H1 (cell line): ENCODE measurements at regions not wholly inside any gene's neighbourhood (a gene's known extent, or its start where the extent isn't known, plus 50 kb on each side); places are given as distances from the start of the nearest gene placed in this dataset.

Experiments
- CTCF ChIA-PET: fragments of 300-600 bp; sonication (Branson Sonifier 250); formaldehyde crosslinking; loops from one replicate; lab custom pipeline; 2021; ENCODE audit not compliant: partially characterized antibody; lab: Charles Lee
- POLR2A ChIA-PET: fragments of 300-600 bp; sonication (Branson Sonifier 250); formaldehyde crosslinking; loops from one replicate; lab custom pipeline; 2021; ENCODE audit warnings: inconsistent platforms; ENCODE audit not compliant: partially characterized antibody; lab: Charles Lee
- DNase-seq, 2 experiments: peaks; one replicate each; pipeline versions ENCODE4 v3.0.0 to v3.0.0-alpha.2; 2010 to 2022; ENCODE audit warnings: low spot score in 2 of 2, low read depth in 1 of 2, mixed read lengths in 1 of 2
- FAIRE-seq: peaks from 2 replicates; lab custom pipeline; 2011; peaks lifted over from hg19 to GRCh38; lab: Jason Lieb, UNC
- H2AFZ ChIP-seq: 2 replicates; pipeline ENCODE4 v1.8.1; 2012; ENCODE audit warnings: low read length, inconsistent platforms
- H2AK5ac ChIP-seq: 2 replicates; pipeline ENCODE4 v1.6.1; 2013; ENCODE audit warnings: low read depth, low read length
- H2BK120ac ChIP-seq: replicated peaks from 2 replicates; pipeline ENCODE3; 2013; ENCODE audit warnings: low read depth, low read length, inconsistent platforms
- H2BK12ac ChIP-seq: 2 replicates; pipeline ENCODE4 v1.6.1; 2013; ENCODE audit warnings: low read depth, low read length
- H2BK15ac ChIP-seq: 2 replicates; pipeline ENCODE4 v1.6.1; 2013; ENCODE audit warnings: low read length
- H2BK20ac ChIP-seq: 2 replicates; pipeline ENCODE4 v1.6.1; 2013; ENCODE audit warnings: low read length
- H2BK5ac ChIP-seq: 2 replicates; pipeline ENCODE4 v1.6.1; 2013; ENCODE audit warnings: low read depth, low read length
- H3K14ac ChIP-seq: 2 replicates; pipeline ENCODE4 v1.6.1; 2013; ENCODE audit warnings: inconsistent platforms; ENCODE audit not compliant: insufficient read length
- H3K18ac ChIP-seq: 2 replicates; pipeline ENCODE4 v1.6.1; 2013; ENCODE audit warnings: low read length; ENCODE audit errors: extremely low read depth
- H3K23ac ChIP-seq: 2 replicates; pipeline ENCODE4 v1.6.1; 2013; ENCODE audit warnings: inconsistent platforms; ENCODE audit not compliant: insufficient read length
- H3K23me2 ChIP-seq: 2 replicates; pipeline ENCODE4 v1.6.1; 2013; ENCODE audit warnings: low read depth, low read length
- H3K27ac ChIP-seq: 2 replicates; pipeline ENCODE4 v1.6.1; 2011; ENCODE audit warnings: low read depth, low read length, inconsistent platforms
- H3K27me3 ChIP-seq, 4 experiments: replicated peaks in 1 of 4; 1 replicate in 1 of 4; 2 replicates in 3 of 4; pipeline versions ENCODE4 v1.6.1 to v1.8.1; 2011 to 2013; ENCODE audit warnings: low read length in 3 of 4, mild to moderate bottlenecking in 3 of 4, inconsistent platforms in 2 of 4, mixed read lengths in 2 of 4, moderate library complexity in 1 of 4; ENCODE audit not compliant: control insufficient read depth in 3 of 4, insufficient read depth in 3 of 4; ENCODE audit errors: extremely low read depth in 1 of 4
- H3K36me3 ChIP-seq, 4 experiments: 2 replicates each; pipeline versions ENCODE4 v1.6.1 to v1.8.1; 2011 to 2013; ENCODE audit warnings: mild to moderate bottlenecking in 4 of 4, low read length in 3 of 4, moderate library complexity in 2 of 4, control low read depth in 1 of 4, inconsistent platforms in 1 of 4; ENCODE audit not compliant: insufficient read depth in 4 of 4, control insufficient read depth in 2 of 4
- H3K4ac ChIP-seq: replicated peaks from 2 replicates; pipeline ENCODE3; 2013; ENCODE audit warnings: low read length, low read depth, mixed read lengths, inconsistent platforms; ENCODE audit not compliant: insufficient read length
- H3K4me1 ChIP-seq, 4 experiments: replicated peaks in 1 of 4; 1 replicate in 1 of 4; 2 replicates in 3 of 4; pipeline versions ENCODE4 v1.6.1 to v1.8.1; 2011 to 2013; ENCODE audit warnings: low read length in 3 of 4, inconsistent platforms in 2 of 4, mixed read lengths in 1 of 4; ENCODE audit not compliant: insufficient read depth in 4 of 4, control insufficient read depth in 3 of 4
- H3K4me2 ChIP-seq, 2 experiments: 2 replicates each; pipeline versions ENCODE4 v1.6.1 to v1.8.1; 2011 to 2013; ENCODE audit warnings: low read depth in 2 of 2, low read length in 2 of 2, control low read depth in 1 of 2, inconsistent platforms in 1 of 2, mild to moderate bottlenecking in 1 of 2; ENCODE audit not compliant: insufficient read depth in 1 of 2
- H3K4me3 ChIP-seq, 4 experiments: fragments of 200-600, 300-600 bp in 1 of 4; sonication (generic), shearing (Covaris generic), sonication (Bioruptor Twin) in 1 of 4; 2 replicates each; pipeline versions ENCODE4 v1.5.1 to v1.8.1; 2011 to 2016; ENCODE audit warnings: low read length in 4 of 4, low read depth in 3 of 4, control low read depth in 2 of 4, inconsistent platforms in 2 of 4, mild to moderate bottlenecking in 2 of 4, mixed read lengths in 1 of 4, moderate library complexity in 1 of 4; ENCODE audit not compliant: insufficient read depth in 2 of 4; ENCODE audit errors: extremely low read depth in 1 of 4
- H3K56ac ChIP-seq: replicated peaks from 2 replicates; pipeline ENCODE3; 2013; ENCODE audit warnings: low read depth, mild to moderate bottlenecking, mixed read lengths, low read length, inconsistent platforms; ENCODE audit not compliant: insufficient read length
- H3K79me1 ChIP-seq: 2 replicates; pipeline ENCODE4 v1.6.1; 2013; ENCODE audit warnings: low read depth, low read length, control low read depth
- H3K79me2 ChIP-seq, 2 experiments: 2 replicates each; pipeline versions ENCODE4 v1.6.1 to v1.8.1; 2012 to 2013; ENCODE audit warnings: low read length in 2 of 2, mild to moderate bottlenecking in 2 of 2, inconsistent platforms in 1 of 2; ENCODE audit not compliant: insufficient read depth in 2 of 2, control insufficient read depth in 1 of 2
- H3K9ac ChIP-seq, 4 experiments: replicated peaks in 1 of 4; 1 replicate in 1 of 4; 2 replicates in 3 of 4; pipeline versions ENCODE4 v1.6.1 to v1.8.1; 2011 to 2013; ENCODE audit warnings: low read depth in 3 of 4, low read length in 3 of 4, control low read depth in 2 of 4, mild to moderate bottlenecking in 2 of 4, moderate library complexity in 2 of 4, inconsistent platforms in 1 of 4; ENCODE audit errors: extremely low read depth in 1 of 4
- H3K9me3 ChIP-seq, 2 experiments: 2 replicates each; pipeline versions ENCODE4 v1.6.1 to v1.8.1; 2012 to 2013; ENCODE audit warnings: mild to moderate bottlenecking in 2 of 2, moderate library complexity in 2 of 2, control low read depth in 1 of 2, inconsistent platforms in 1 of 2, low read depth in 1 of 2, low read length in 1 of 2, mixed read lengths in 1 of 2; ENCODE audit not compliant: insufficient read depth in 2 of 2
- H4K20me1 ChIP-seq, 2 experiments: replicated peaks in 1 of 2; 2 replicates each; pipeline versions ENCODE3 to v1.8.1; 2011 to 2013; ENCODE audit warnings: inconsistent platforms in 2 of 2, low read length in 2 of 2, mild to moderate bottlenecking in 1 of 2; ENCODE audit not compliant: insufficient read depth in 2 of 2, control insufficient read depth in 1 of 2
- H4K5ac ChIP-seq: 2 replicates; pipeline ENCODE4 v1.6.1; 2013; ENCODE audit warnings: low read length, low read depth, mixed read lengths, inconsistent platforms; ENCODE audit not compliant: insufficient read length
- H4K8ac ChIP-seq: 2 replicates; pipeline ENCODE4 v1.8.0; 2013; ENCODE audit warnings: mild to moderate bottlenecking, moderate library complexity, low read length, inconsistent platforms; ENCODE audit not compliant: insufficient read depth; ENCODE audit errors: extremely low read depth
- H4K91ac ChIP-seq: replicated peaks from 2 replicates; pipeline ENCODE3; 2013; ENCODE audit warnings: low read length, mixed read lengths, inconsistent platforms; ENCODE audit not compliant: insufficient read length
- ASH2L ChIP-seq: fragments of 200-600, 300-600 bp; sonication (generic); IDR thresholded peaks from one replicate; pipeline ENCODE4 v1.7.1; 2017; ENCODE audit warnings: low read length
- CBX5 ChIP-seq: fragments of 300-800, 300-1000 bp; sonication (generic); IDR thresholded peaks from 2 replicates; pipeline ENCODE4 v1.7.1; 2016; ENCODE audit warnings: antibody characterized with exemption, low read length, low read depth
- CTBP2 ChIP-seq: IDR thresholded peaks from 2 replicates; pipeline ENCODE4 v1.7.0; 2011; ENCODE audit warnings: borderline replicate concordance, mild to moderate bottlenecking, moderate library complexity, mixed read lengths, low read length; ENCODE audit not compliant: insufficient read depth, insufficient read length
- EP300 ChIP-seq, 2 experiments: IDR thresholded peaks; 1 replicate in 1 of 2; 2 replicates in 1 of 2; pipeline ENCODE4 v1.6.1; 2011 to 2012; ENCODE audit warnings: low read depth in 2 of 2, low read length in 2 of 2, mild to moderate bottlenecking in 2 of 2, borderline replicate concordance in 1 of 2, inconsistent platforms in 1 of 2, moderate library complexity in 1 of 2
- HDAC2 ChIP-seq, 2 experiments: fragments of 300-600 bp in 1 of 2; sonication (generic) in 1 of 2; IDR thresholded peaks; 2 replicates each; pipeline ENCODE4 v1.6.1; 2011 to 2012; ENCODE audit warnings: low read depth in 2 of 2, low read length in 2 of 2, mild to moderate bottlenecking in 2 of 2, moderate library complexity in 2 of 2, borderline replicate concordance in 1 of 2, inconsistent platforms in 1 of 2
- HDAC6 ChIP-seq: IDR thresholded peaks from one replicate; pipeline ENCODE4 v1.7.1; 2012; ENCODE audit warnings: low read depth, mild to moderate bottlenecking, inconsistent platforms, low read length, moderate library complexity
- KDM4A ChIP-seq: IDR thresholded peaks from one replicate; pipeline ENCODE4 v1.7.1; 2012; ENCODE audit warnings: low read depth, mild to moderate bottlenecking, moderate library complexity, low read length, inconsistent platforms; ENCODE audit not compliant: severe bottlenecking
- KDM5A ChIP-seq: fragments of 200-600 bp; IDR thresholded peaks from 2 replicates; pipeline ENCODE4 v1.7.1; 2012; ENCODE audit warnings: mild to moderate bottlenecking, low read length, inconsistent platforms, mixed read lengths
- MAX ChIP-seq: IDR thresholded peaks from 2 replicates; pipeline ENCODE4 v1.6.1; 2012; ENCODE audit warnings: inconsistent platforms
- NRF1 ChIP-seq: IDR thresholded peaks from 2 replicates; pipeline ENCODE4 v1.6.1; 2011; ENCODE audit warnings: mild to moderate bottlenecking, low read depth, low read length, improper control_type of control experiment
- POLR2A ChIP-seq, 2 experiments: IDR thresholded peaks; 1 replicate in 1 of 2; 2 replicates in 1 of 2; pipeline ENCODE4 v1.6.1; 2011; ENCODE audit warnings: low read depth in 2 of 2, low read length in 2 of 2, mild to moderate bottlenecking in 2 of 2; ENCODE audit errors: control extremely low read depth in 1 of 2
- RXRA ChIP-seq: IDR thresholded peaks from 2 replicates; pipeline ENCODE4 v1.6.1; 2011; ENCODE audit warnings: low read depth, mild to moderate bottlenecking, low read length, moderate library complexity; ENCODE audit not compliant: insufficient read depth
- TAF1 ChIP-seq: IDR thresholded peaks from 2 replicates; pipeline ENCODE4 v1.6.1; 2011; ENCODE audit warnings: mild to moderate bottlenecking, low read depth, low read length
- TBP ChIP-seq: IDR thresholded peaks from 2 replicates; pipeline ENCODE4 v1.6.1; 2011; ENCODE audit warnings: low read depth, low read length, improper control_type of control experiment
- TEAD4 ChIP-seq: IDR thresholded peaks from 2 replicates; pipeline ENCODE4 v1.6.1; 2012; ENCODE audit warnings: low read depth, low read length, inconsistent platforms, mixed read lengths
- WGBS, 2 experiments: shearing (Covaris generic) in 1 of 2; methylation state at CpG; one replicate each; pipeline versions ENCODE4 v1.1.6 to v1.1.7; 2013 to 2015; ENCODE audit warnings: low lambda C conversion rate in 2 of 2, mixed read lengths in 2 of 2, inconsistent platforms in 1 of 2, low coverage in 1 of 2, missing lambda C conversion rate in 1 of 2; ENCODE audit not compliant: insufficient replicate concordance in 2 of 2, insufficient coverage in 1 of 2, insufficient read length in 1 of 2; ENCODE audit errors: extremely low coverage in 1 of 2, missing lambda C conversion rate in 1 of 2; 5-methylcytosine and 5-hydroxymethylcytosine counted together

GRCh38 chr2:7966032-7966431 lies 715.8 kb upstream of the ID2 start:
- no peak overlapping the region for H3K4me2 ChIP-seq
- no peak overlapping the region for H3K23ac ChIP-seq
- no peak overlapping the region for H3K56ac ChIP-seq
- no peaks in the 10 kb centered on the region for H3K79me2 ChIP-seq
- no peak overlapping the region for H3K9ac ChIP-seq
- no peak overlapping the region for H2BK120ac ChIP-seq
- H3K27me3 ChIP-seq = no peaks in the 10 kb centered on the region; a peak in 1 of 7 replicates
- H3K4me3 ChIP-seq = no peak overlapping the region
- H3K14ac ChIP-seq = no peak overlapping the region
- H2BK12ac ChIP-seq = no peak overlapping the region
- H4K20me1 ChIP-seq = no peaks in the 10 kb centered on the region
- H3K4ac ChIP-seq = no peak overlapping the region
- no peak overlapping the region for H3K18ac ChIP-seq
- H2BK15ac ChIP-seq = no peak overlapping the region; the same call in 1 of the 2 replicates
- no peak overlapping the region for H3K27ac ChIP-seq
- no peaks in the 10 kb centered on the region for H3K9me3 ChIP-seq
- H2AFZ ChIP-seq = no peak overlapping the region
- H4K5ac ChIP-seq = no peak overlapping the region
- H3K4me1 ChIP-seq = peaks cover 0 to 10% (median 4%) of the 10 kb centered on the region in 4 experiments; a peak in 4 of 7 replicates
- ChIA-PET POLR2A (no interaction called here), CTCF (interaction anchor here (1.8 kb wide), 1 partner anchor 14 kb away, joined by 4 read pairs; no protein-coding TSS in a partner anchor)
- FAIRE-seq = no peak
- DNase-seq = no peak
- H2BK5ac ChIP-seq = no peak overlapping the region
- WGBS, 2 experiments = 86% methylated on average over 3 of the region's 3 CpGs; no CpG with 5 or more reads in 1 of the 2 experiments
- H2AK5ac ChIP-seq = no peak overlapping the region
- no peaks in the 10 kb centered on the region for H3K23me2 ChIP-seq
- no peaks in the 10 kb centered on the region for H3K79me1 ChIP-seq
- H3K36me3 ChIP-seq = no peaks in the 10 kb centered on the region
- H4K91ac ChIP-seq = no peak overlapping the region
- no peak overlapping the region for H2BK20ac ChIP-seq
- H4K8ac ChIP-seq = no peak overlapping the region
- TF ChIP-seq HDAC2 (IDR thresholded peaks at IDR 0.05; ENCODE audit: borderline replicate concordance in 1 of 2, low read depth in 2 of 2, low read length in 2 of 2) = no peak
- no peak for TF ChIP-seq HDAC6
- no peak for TF ChIP-seq TBP
- TF ChIP-seq MAX = no peak
- no peak for TF ChIP-seq CTBP2
- no peak for TF ChIP-seq POLR2A (IDR thresholded peaks at IDR 0.05; ENCODE audit: control extremely low read depth in 1 of 2, low read depth in 2 of 2, low read length in 2 of 2)
- TF ChIP-seq NRF1 = no peak
- TF ChIP-seq EP300 (IDR thresholded peaks at IDR 0.05; ENCODE audit: borderline replicate concordance in 1 of 2, low read depth in 2 of 2, low read length in 2 of 2) = no peak
- no peak for TF ChIP-seq KDM4A
- no peak for TF ChIP-seq TAF1
- no peak for TF ChIP-seq CBX5
- TF ChIP-seq TEAD4 = no peak
- TF ChIP-seq KDM5A = no peak
- TF ChIP-seq ASH2L = no peak
- no peak for TF ChIP-seq RXRA
